DOHH2 (cell line): ENCODE measurements at regions not wholly inside any gene's neighbourhood (a gene's known extent, or its start where the extent isn't known, plus 50 kb on each side); places are given as distances from the start of the nearest gene placed in this dataset.
"Not testable (repeated sequence)": the region's sequence is repeated elsewhere in the genome, so short reads cannot be mapped to it uniquely, and the experiment has no call there.

Experiments used
- H3F3A ChIP-seq: fragments of 200-600 bp; sonication (generic), shearing (Covaris generic); 2 replicates; pipeline ENCODE4 v1.6.0; 2016; ENCODE audit warnings: antibody characterized with exemption, mild to moderate bottlenecking; ENCODE audit not compliant: control insufficient read depth, insufficient read depth
- H3K27ac ChIP-seq: fragments of 200-600 bp; sonication (generic); 2 replicates; pipeline ENCODE4 v1.5.1; 2014; ENCODE audit warnings: low read depth, mild to moderate bottlenecking, low read length, moderate library complexity
- H3K27me3 ChIP-seq: fragments of 200-600 bp; sonication (generic); 2 replicates; pipeline ENCODE4 v1.6.1; 2014; ENCODE audit warnings: mild to moderate bottlenecking, low read length, mixed read lengths; ENCODE audit not compliant: control insufficient read depth
- H3K36me3 ChIP-seq: fragments of 200-600 bp; sonication (generic); 2 replicates; pipeline ENCODE4 v1.6.1; 2014; ENCODE audit warnings: mild to moderate bottlenecking, low read length, moderate library complexity, mixed read lengths; ENCODE audit not compliant: control insufficient read depth
- H3K4me1 ChIP-seq: fragments of 200-600 bp; sonication (generic); 2 replicates; pipeline ENCODE4 v1.6.1; 2014; ENCODE audit warnings: mild to moderate bottlenecking, low read length, mixed read lengths; ENCODE audit not compliant: control insufficient read depth
- H3K4me2 ChIP-seq: fragments of 200-600 bp; sonication (generic); 2 replicates; pipeline ENCODE4 v1.6.0; 2014; ENCODE audit warnings: mild to moderate bottlenecking, low read length, moderate library complexity
- H3K4me3 ChIP-seq: fragments of 200-600 bp; sonication (generic); 2 replicates; pipeline ENCODE4 v1.5.1; 2014; ENCODE audit warnings: mild to moderate bottlenecking, low read length, mixed read lengths
- H3K79me2 ChIP-seq: fragments of 200-600 bp; sonication (generic); 2 replicates; pipeline ENCODE4 v1.6.1; 2014; ENCODE audit warnings: mild to moderate bottlenecking, low read length, mixed read lengths; ENCODE audit not compliant: control insufficient read depth
- H3K9me2 ChIP-seq: fragments of 200-600 bp; sonication (generic); replicated peaks from 2 replicates; pipeline ENCODE4 v1.6.1; 2014; ENCODE audit warnings: mild to moderate bottlenecking, low read length, mixed read lengths; ENCODE audit not compliant: control insufficient read depth
- H3K9me3 ChIP-seq: fragments of 200-600 bp; sonication (generic); 2 replicates; pipeline ENCODE4 v1.6.1; 2014; ENCODE audit warnings: antibody characterized with exemption, low read length, mixed read lengths; ENCODE audit not compliant: control insufficient read depth, insufficient read depth
- H4K20me1 ChIP-seq: fragments of 200-600 bp; sonication (generic); 2 replicates; pipeline ENCODE4 v1.6.0; 2014; ENCODE audit warnings: low read depth, mild to moderate bottlenecking, antibody characterized with exemption, low read length, moderate library complexity; ENCODE audit not compliant: control insufficient read depth, insufficient read depth
- CTCF ChIP-seq: fragments of 200-600 bp; sonication (generic); IDR thresholded peaks from one replicate; pipeline ENCODE4 v1.5.1; 2014; ENCODE audit warnings: antibody characterized with exemption, mild to moderate bottlenecking, low read depth, low read length; ENCODE audit not compliant: poor library complexity, severe bottlenecking
- EZH2phosphoT487 ChIP-seq: fragments of 200-600 bp; sonication (generic); IDR thresholded peaks from 2 replicates; pipeline ENCODE4 v1.6.1; 2017; ENCODE audit warnings: borderline replicate concordance, mild to moderate bottlenecking, antibody characterized with exemption, low read length, moderate library complexity, mixed read lengths

- H3K4me3 ChIP-seq: no peak overlapping the region
- H3K9me3 ChIP-seq: no peaks in the 10 kb centered on the region
- TF ChIP-seq EZH2phosphoT487 (no peak), CTCF (no peak)
- no peaks in the 10 kb centered on the region for H3K36me3 ChIP-seq
- H4K20me1 ChIP-seq: no peaks in the 10 kb centered on the region
- H3F3A ChIP-seq: no peaks in the 10 kb centered on the region
- H3K9me2 ChIP-seq: no peaks in the 10 kb centered on the region
- no peaks in the 10 kb centered on the region for H3K79me2 ChIP-seq
- no peak overlapping the region for H3K4me2 ChIP-seq
- no peaks in the 10 kb centered on the region for H3K4me1 ChIP-seq
- H3K27ac ChIP-seq: no peak overlapping the region
- no peaks in the 10 kb centered on the region for H3K27me3 ChIP-seq
These were observed 189.1 kb upstream of the ADGRL3 start for GRCh38 chr4:61011051-61011450.

DNA sequence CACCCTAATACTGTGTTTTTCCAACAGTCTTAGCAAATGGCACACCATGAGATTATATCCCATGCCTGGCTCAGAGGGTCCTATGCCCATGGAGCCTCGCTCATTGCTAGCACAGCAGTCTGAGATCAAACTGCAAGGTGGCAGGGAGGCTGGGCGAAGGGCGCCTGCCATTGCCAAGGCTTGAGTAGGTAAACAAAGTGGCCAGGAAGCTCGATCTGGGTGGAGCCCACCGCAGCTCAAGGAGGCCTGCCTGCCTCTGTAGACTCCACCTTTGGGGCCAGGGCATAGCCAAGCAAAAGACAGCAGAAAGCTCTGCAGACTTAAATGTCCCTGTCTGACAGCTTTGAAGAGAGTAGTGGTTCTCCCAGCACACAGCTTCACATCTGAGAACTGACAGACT is 188.2 kb upstream of the ADGRL3 start:
- not testable (repeated sequence) for H4K20me1 ChIP-seq, H3K9me3 ChIP-seq, H3K27ac ChIP-seq

DNA sequence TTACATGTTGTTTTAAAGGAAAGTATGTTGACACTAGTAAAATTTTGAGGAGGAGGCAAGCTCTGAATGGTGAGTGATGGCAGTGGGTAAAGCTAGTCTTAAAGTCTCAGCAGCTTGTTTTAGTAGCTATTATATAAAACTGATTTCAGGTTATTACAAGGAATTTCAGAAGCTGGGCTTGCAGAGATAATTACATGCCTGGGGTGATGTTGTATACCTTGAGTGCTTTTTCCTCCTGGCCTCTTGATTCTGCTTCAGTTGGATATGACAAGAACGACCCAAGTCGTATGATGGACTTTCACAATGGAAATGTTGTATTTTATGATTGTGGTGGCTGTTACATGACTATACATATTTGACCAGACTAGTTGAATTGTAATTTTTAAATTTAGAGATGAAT is 175.5 kb upstream of the ADGRL3 start:
- Histone ChIP-seq H3K27ac (no peak overlapping the region), H4K20me1 (no peaks in the 10 kb centered on the region), H3K27me3 (no peaks in the 10 kb centered on the region), H3K4me3 (no peak overlapping the region), H3K4me1 (no peaks in the 10 kb centered on the region), H3K36me3 (no peaks in the 10 kb centered on the region), H3K79me2 (no peaks in the 10 kb centered on the region), H3F3A (no peaks in the 10 kb centered on the region), H3K4me2 (no peak overlapping the region), H3K9me3 (no peaks in the 10 kb centered on the region), H3K9me2 (no peaks in the 10 kb centered on the region)
- no peak for TF ChIP-seq EZH2phosphoT487
- TF ChIP-seq CTCF: no peak

More for the DNA sequence above, 188.2 kb upstream of the ADGRL3 start:
- H3K79me2 ChIP-seq, H3K27me3 ChIP-seq, H3K4me2 ChIP-seq, H3K9me2 ChIP-seq, H3K4me3 ChIP-seq, H3F3A ChIP-seq, H3K4me1 ChIP-seq, H3K36me3 ChIP-seq: not testable (repeated sequence)

- H3K79me2 ChIP-seq: no peaks in the 10 kb centered on the region
- H4K20me1 ChIP-seq: no peaks in the 10 kb centered on the region
- H3K4me3 ChIP-seq: no peak overlapping the region
- no peak overlapping the region for H3K4me2 ChIP-seq
- H3F3A ChIP-seq: no peaks in the 10 kb centered on the region
- no peaks in the 10 kb centered on the region for H3K9me2 ChIP-seq
- no peaks in the 10 kb centered on the region for H3K4me1 ChIP-seq
- no peak for TF ChIP-seq CTCF
- TF ChIP-seq EZH2phosphoT487: no peak
- no peaks in the 10 kb centered on the region for H3K9me3 ChIP-seq
- no peaks in the 10 kb centered on the region for H3K27me3 ChIP-seq
- H3K36me3 ChIP-seq: no peaks in the 10 kb centered on the region
- no peak overlapping the region for H3K27ac ChIP-seq
These were observed 172.2 kb upstream of the ADGRL3 start for GRCh38 chr4:61027939-61028338.
